Middle frontal gyrus (tissue), 1 donor: ENCODE measurements at regions not wholly inside any gene's neighbourhood (a gene's known extent, or its start where the extent isn't known, plus 50 kb on each side); places are given as distances from the start of the nearest gene placed in this dataset.

Experiments used
- DNase-seq: peaks from one replicate; pipeline ENCODE4 v3.0.0-alpha.2; 2015; ENCODE audit warnings: low spot score; ENCODE audit errors: extremely low spot score

DNA sequence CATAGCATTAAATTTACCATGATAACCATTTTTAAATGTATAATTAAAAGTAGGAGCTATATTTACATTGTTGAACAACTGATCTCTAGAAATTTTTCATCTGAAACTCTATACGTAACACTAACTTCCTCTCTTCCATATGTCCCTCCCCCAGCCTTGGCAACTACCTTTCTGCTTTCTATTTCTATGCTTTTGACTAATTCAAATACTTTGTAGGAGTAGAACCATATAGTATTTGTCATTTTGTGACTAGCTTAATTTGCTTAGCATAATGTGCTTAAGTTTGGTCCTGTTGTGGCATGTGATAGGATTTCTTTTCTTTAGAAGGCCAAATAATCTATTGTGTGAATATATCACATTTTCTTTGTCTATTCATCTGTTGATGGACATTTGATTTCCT is 225.3 kb upstream of the POT1 start:
- DNase-seq: no peak

DNA sequence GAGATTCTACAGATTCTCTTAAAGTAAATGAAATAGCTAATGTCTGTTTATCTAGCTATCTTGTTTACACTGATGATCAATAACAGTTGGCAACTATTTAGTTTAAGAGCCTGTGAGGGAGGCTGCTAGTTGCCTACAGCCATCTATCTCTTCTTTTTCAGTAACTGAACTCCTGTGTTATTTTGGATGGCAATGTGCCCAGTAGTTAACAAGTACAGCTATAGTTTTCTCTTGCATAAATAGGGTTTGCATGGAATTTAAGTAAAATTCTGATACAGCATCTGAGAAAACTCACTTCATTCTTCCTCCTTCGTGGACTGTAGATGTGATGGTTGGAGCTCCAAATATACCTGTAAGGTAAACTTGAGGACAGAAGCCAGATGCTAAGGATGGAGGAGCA is 219.5 kb upstream of the POT1 start:
- DNase-seq: no peak

DNA sequence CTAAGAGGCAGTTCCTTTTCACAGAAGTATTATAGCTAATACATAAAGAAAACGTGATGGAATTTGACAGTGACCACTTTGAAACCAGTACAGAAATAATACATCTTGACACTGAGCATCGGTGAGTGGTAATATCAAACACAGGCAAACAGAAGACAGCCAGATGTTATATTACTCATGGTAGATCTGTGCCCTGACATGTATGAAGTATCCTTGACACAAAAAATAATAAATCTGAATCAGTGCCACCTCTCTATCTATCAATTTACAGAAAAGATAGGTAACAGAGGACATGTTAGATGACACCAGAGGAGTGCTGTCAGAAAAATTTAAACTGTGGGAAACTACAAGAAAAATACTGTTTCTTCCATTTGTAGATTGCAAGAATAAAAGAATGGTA is 217.4 kb upstream of the POT1 start:
- no peak for DNase-seq

DNA sequence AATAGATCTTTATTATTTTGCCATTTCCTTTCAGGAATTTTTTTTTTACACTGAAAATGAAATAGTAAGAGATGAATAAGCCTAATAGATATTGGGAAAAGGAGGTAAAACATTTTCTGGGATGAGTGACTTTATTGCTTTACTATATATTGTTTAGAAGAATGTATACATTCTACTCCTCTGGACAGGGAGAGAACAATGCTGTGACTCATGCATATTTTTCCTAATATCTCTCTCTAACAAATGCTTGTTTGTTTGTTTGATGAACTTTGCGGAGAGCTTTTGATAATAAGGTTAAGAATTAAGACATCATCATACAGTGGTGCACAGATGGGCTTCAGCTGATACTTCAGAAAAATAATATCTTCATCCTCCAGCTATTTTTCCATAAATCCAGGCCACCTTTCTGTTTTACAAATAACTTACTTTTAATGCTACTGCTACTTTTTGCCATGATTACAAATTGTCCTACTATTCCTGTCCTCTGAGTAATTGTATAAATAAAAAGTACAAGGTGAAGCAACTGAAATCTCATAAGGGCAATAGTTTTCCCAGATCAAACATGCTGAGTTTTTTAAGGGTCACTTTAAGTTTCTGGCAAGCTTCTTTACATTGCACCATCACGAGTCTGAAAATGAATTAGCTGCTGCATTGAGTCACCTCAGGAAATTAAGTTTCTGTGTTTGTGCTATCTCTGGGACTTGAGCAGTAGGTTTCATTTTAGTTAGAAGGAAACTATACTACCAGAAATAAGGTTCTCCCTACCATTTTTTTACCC is 207.3 kb upstream of the POT1 start:
- DNase-seq: no peak

DNA sequence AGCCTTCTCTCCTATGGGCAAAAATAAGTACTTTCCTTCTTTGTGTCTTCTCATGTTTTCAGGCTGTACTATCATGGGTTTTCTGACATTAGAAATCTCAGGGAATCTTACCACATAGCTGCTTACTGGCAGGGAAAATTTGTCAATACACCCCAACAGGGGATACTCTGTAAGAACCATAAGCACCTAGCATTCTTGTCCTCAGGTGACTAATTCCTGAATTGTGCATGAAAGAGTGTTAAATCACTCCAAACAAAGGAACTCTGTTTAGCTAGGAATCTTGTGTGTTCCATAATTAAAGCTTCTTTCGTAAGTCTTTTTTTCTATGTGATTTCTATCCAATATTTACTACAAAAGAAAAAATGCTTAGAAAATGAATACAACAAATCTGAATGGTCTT is 206.7 kb upstream of the POT1 start:
- no peak for DNase-seq

DNA sequence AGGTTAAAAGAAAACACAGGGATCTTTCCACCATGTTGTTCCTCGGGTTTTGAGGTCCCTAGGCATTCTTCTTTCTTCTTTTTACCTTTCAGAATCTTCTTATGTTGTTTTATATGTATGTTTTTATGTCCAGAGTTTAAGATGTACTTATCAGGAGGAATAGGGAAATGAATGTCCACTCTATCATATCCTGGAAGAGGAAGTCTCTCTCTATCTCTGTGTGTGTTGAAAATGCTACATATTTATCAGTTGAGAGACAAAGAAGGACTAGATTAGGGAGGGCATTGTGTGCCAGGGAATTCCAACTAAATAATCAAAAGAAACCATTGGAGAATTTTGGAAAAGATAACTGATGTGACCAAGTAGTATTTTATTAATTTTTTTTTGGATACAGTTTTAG is 200.5 kb upstream of the POT1 start:
- DNase-seq: no peak

DNA sequence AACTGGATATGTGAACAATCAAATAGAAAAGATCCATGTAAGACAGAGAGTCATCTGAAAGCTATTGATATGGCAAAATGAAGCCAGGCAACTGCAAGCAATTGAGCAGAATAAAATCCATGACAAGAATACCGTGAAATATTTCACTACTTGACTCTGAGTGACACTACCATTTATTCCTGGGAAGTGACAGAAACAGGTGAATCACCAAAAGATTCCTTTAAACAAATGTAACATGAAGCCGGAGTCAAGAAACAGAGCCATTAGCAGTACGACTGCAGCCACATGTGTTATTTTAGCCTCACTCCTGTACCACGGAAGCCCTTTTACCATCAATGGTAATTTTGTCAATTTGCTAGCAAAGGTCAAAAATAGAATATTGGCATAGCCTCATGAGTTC is 197.7 kb upstream of the POT1 start:
- no peak for DNase-seq

DNA sequence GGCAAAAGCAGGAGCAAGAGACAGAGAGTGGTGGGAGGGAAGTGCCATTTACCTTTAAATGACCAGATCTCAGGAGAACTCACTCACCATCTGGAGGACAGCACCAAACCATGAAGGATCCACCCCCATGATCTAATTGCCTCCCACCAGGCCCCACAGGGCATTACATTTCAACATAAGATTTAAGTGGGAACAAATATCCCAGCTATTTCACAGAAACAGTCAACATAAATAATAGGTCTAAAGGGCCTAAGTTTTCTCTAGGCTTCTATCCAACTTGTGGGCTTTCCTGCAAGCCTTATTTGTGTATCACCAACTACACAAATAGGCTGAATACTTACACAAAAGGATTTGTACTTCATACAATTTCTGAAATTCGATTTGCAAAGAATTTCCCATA is 196.8 kb upstream of the POT1 start:
- no peak for DNase-seq

DNA sequence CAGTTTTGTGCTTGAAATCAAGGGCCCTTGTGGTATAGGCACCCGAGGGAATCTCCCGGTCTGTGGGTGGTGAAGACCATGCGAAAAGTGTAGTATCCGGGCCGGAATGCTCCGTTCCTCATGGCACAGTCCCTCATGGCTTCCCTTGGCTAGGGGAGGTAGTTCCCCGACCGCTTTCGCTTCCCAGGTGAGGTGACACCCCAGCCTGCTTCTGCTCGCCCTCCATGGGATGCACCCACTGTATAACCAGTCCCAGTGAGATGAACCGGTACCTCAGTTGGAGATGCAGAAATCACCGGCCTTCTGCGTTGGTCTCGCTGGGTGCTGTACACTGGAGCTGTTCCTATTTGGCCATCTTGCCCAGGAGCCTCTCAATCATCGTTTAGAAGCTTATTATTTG is 195.7 kb upstream of the POT1 start:
- DNase-seq: no peak

DNA sequence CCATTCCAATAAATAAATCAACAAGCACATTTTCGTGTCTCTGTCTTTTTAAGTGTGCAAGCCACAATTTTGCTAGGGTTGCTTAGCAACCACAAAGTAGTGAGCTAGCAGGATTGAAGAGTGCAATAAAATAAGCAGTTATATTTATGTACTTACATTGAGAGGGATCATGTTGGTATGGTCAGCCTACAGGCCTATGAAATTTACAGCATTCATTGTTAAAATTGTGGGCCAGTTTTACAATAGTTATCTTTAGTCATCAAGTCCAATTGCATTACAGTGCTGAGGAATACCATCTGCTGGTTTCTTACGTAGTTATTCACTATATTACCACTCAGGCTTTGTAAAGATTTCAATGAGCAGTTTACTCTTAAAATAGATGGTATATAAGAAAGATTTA is 192.5 kb upstream of the POT1 start:
- no peak for DNase-seq

DNA sequence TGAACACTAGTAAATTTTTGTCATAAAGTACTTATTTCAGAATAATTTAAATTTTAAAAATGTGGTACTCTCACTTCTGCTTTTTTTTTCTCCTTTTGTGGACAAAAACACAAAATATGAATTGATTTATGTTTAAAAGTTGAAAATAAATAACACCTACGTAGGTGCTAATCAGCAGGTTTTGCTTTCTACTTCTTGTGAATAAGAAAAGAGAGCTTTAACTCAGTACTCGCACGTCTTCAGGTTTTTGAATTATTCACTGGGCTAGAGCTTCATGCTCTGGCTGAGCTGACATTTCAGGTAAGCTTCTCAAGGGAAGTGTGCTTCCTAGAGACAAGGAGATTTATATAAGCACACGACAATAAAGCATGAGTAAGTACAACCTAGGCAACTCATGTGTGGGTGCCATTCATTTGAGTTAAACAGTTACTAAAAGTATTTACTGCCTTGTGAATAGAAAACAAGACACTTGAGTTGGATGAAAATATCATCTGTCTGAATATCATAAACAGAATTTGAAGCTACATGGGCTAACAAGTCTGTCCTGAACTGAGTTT is 190.0 kb upstream of the POT1 start:
- DNase-seq: no peak

DNA sequence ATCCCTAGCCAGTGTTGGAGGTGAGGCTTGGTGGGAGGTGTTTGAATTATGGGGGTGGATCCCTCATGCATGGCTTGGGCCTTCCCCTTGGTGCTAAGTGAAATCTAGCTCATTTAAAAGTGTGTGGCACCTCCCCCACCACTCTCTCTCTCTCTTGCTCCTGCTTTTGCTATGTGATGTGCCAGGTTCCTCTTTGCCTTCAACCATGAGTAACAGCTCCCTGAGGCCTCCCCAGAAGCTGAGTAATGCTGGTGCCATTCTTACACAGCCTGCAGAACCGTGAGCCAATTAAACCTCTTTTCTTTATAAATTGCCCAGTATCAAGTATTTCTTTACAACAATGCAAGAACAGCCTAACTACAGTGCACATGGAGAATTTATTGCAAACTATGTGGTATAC is 188.8 kb upstream of the POT1 start:
- DNase-seq: no peak

DNA sequence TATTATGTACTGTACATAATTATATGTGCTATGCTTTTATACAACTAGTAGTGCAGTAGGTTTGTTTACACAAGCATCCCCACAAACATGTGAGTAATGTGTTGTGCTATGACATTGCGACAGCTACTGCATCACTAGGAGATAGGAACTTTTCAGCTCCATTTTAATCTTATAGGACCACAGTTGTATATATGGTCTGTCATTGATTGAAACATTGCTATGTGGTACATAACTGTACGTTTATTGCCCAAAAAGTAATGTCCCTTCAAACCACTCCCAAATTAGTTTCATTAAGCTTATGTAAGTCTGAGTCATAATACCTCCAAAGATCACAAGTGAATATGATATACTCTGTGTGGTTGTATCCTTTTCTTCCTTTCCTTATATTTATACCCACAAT is 183.2 kb upstream of the POT1 start:
- no peak for DNase-seq

DNA sequence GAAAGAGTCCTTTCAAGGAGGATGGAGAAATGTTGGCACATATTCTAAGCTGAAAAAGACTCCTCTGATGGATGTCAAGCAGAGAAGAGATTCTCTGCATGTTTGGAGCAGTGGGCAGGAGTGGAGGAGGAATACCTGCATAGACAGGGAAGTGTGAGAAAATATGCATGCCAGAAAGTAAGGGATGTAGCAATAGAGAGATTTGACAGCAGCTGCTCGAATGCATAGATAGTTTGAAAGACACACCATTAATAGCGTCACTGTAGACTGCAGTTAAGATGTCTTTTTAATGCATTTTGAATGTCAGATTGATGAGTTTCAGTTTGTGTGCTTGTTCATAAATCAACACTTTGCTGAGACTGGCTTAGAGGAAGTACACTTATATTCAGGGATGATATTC is 169.9 kb upstream of the POT1 start:
- DNase-seq: no peak

DNA sequence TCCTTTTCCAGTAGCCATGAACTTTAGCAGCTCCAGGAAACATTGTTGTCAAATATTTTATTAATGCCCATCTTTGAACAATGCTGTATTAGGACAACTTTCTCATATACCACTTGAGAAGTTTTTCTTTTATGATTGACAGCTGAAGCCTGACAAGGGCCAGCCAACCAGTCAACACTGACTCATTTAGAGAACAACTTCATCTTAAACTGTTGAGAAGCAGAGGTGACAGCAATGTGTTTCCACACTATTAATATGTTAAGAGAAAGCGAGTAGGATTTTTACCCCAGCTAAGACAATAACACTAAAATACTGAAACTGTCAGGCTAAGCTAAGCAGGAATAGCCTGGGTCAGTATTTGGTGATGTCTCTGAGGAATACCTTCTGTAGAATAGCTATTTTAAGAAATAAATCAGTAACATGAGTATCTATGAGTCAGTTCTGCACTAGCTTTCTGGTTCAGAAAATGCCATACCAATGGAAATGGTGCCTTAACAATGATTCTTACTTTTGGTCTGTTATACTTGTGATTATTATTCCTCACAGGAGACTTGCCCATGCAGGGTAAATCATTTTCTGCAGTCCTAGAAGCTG is 168.8 kb upstream of the POT1 start:
- DNase-seq: no peak

DNA sequence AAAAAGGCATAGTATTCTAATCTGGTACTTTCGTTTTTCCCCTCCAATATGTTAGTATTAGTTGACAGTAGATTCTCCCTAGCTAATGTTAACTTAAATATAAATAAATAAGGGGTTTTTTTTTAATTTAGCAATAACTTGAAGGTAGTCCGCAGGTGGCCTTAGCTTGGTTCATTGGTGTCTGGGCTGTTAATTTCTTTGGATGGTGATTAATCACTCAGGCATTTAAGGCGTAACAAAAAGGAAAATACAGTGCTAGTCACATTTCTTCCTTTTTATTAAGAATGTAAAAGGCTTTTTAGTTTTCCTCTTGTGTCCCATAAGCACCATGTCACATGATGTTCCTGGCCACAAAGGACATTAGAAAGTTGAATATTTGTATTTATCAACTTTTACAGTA is 161.0 kb upstream of the POT1 start:
- DNase-seq: no peak

DNA sequence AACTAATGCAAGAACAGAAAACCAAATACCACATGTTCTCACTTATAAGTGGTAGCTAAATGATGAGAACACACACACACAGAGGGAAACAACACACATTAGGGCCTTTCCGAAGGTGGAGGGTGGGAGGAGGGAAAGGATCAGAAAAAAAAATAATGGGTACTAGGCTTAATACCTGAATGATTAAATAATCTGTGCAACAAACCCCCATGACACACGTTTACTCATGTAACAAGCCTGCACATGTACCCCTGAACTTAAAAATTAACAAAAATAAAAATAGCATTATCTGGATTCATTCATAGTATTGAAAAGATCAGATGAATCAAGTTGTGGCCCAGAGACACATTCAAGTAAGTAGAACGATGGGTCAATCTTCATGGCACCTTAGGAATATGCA is 159.5 kb upstream of the POT1 start:
- DNase-seq: no peak

DNA sequence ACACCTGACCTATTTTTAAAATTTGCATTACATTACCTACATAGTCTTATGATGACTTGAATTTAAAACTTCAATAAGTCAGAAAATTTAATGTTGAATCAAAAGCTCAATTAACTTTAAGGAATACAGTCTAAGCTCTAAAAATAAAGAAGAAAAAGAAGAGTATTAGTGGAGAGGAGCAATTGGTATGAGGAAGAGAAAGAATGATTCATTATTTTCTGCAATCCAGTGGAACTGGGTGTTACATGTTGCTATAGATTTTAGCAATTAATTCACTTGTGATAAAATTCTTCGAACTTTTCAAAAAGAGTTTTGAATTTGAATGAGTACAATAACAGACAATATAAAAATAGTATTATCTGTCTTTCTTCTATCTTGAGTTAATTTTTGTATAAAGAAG is 158.9 kb upstream of the POT1 start:
- DNase-seq: no peak

DNA sequence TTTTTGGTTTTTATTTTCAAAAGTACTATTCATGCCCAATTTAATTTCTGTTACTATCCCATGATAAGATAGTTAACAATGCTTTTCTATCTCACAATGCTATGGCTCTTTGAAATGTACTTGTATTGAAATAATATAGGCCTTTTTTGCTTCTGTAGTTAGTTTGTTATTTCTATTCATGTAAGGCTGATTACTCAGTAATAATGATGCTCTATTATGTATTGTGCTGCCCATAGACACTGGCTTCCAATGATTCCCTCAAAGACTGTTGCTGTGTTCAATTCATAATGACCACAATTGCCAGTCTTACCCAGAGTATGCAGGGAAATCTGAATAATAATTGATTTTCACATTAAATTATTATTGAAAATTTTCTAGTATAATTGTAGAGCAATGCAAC is 155.5 kb upstream of the POT1 start:
- DNase-seq: no peak

DNA sequence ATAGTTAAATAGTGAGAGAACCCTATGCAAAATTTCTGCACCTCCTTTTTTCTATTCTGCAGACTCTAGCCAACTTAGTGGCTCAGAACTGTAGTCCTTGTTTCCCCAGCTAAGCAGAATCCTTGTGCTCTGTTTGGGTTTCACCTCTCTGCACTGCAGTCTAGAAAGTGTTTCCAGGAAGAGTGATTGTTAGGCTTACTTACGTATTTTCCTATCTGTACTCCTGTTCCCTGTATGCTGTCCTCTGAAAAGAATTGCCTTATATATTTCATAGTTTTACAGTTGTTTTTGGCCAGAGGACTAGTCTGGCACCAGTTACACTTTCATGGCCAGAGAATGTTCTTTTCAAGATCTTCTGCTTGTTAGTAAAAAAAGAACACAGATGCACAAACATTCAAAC is 154.6 kb upstream of the POT1 start:
- DNase-seq: no peak

DNA sequence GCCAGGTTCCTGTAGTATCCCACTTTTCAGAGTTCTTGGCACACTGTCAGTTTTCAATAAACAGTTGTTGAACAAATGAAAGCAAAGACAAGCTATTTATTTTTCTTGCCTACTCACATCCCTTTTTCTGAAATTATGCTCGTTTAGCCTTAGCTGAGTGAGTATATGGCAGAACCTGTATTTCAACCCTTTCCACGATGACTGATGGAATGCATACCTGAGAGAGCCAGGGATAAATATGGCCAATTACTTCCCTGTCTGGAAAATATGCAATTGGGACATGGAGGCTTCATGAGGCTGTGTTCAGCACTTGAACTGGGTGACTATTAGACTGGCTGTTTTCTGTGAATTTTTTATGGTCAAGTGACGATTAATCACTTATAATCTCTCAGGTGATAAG is 144.5 kb upstream of the POT1 start:
- no peak for DNase-seq

DNA sequence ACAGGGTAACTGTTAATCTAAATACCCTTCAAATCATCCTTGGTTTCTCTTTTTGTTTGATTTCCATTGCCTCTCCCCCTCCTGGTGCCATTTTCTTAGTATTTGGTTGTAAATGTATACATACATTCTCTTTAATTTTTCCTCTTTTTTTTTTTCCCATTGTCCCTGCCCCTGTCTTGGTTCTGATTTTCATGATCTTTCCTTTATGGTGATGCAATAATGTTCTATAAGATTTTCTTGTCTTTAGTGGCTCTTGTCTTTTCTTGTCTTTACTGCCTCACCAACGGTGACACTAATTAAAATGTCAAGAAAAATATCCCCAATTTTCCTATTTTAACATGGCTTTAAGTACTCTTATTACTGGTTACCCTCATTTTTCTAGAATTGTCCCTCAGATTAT is 135.9 kb upstream of the POT1 start:
- DNase-seq: no peak

DNA sequence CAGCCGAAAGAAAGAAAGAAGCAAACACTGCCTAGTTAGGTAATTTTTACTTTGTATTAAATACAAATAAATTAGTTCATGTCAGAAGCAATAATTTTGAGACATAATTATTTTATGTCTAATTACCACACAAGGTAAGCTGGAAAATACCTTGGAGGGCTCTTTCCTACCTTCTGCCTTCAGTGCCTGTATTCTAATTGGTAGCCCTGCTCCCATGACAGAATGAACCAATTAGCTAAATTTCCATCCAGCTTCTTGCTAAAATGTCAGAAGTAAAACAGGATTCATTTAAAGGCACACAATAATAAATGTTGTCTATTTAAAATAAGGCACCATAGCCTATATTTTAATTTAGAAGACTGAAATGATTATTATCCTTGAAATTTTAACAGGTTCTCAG is 135.4 kb upstream of the POT1 start:
- no peak for DNase-seq
